GM11168 (cell line): ENCODE measurements at regions not wholly inside any gene's neighbourhood (a gene's known extent, or its start where the extent isn't known, plus 50 kb on each side); places are given as distances from the start of the nearest gene placed in this dataset.
"Not testable (repeated sequence)": the region's sequence is repeated elsewhere in the genome, so short reads cannot be mapped to it uniquely, and the experiment has no call there.

ENCODE experiments used
- in situ Hi-C: fragments of 300-500 bp; cut with MboI; formaldehyde crosslinking; loops from one replicate; pipeline ENCODE4 v1.12.0; 2022; ENCODE audit warnings: low sequenced_read_pairs; ENCODE audit not compliant: unreplicated experiment

DNA sequence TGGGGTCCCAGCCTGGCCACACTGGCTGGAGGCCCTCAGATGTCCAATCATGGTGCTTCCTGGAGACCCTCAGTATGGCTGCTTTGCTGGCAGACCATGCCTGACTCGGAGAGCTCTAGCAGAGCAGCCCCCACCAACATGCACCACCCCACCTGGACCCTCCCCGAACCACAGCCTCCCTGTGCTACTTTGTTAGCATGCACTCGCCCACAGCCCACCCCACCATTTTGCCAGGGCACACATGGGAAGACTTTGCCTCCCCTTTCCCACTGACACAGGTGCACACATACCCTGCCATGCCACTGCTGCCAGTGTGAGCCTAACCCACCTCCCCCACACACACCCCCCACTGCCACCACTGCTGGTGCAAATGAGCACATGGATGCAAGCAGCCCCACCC is 497.5 kb upstream of the PBX1 start:
- in situ Hi-C loops, result no loop called here

DNA sequence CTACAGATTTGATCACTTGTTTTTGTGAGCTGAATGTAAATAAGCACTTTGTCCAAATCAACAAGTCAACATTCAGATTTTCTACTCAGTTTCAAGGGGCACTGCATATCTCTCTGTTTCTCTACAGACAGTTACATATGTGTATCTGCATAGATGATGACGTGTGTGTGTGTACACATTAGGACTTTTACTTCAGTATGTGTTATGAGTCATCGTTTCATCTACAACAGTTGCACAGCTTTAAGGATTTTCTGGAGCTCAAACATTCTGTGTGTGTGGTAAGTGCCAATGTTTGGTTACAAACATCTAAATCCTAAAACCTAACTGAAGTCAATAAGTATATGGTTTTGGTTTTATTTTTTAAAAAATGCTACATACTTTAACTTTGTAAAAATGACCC is 494.5 kb upstream of the PBX1 start:
- in situ Hi-C loops, result no loop called here

DNA sequence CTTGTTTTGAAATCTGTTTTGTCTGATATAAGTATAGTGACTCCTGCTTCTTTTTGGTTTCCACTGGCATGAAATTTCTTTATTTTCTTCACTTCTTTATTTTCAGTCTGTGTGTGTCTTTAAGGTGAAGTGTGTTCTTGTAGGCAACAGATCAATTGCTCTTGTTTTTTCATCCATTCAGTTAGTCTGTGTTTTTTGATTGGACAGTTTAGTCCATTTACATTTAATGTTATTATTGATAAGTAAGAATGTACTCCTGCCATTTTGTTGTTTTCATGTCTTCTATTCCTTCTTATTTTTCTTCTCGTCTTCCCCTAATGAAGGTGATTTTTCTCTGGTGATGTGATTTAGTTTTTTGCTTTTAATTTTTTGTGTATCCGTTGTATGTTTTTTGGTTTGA is 487.7 kb upstream of the PBX1 start:
- in situ Hi-C loops, result no loop called here

DNA sequence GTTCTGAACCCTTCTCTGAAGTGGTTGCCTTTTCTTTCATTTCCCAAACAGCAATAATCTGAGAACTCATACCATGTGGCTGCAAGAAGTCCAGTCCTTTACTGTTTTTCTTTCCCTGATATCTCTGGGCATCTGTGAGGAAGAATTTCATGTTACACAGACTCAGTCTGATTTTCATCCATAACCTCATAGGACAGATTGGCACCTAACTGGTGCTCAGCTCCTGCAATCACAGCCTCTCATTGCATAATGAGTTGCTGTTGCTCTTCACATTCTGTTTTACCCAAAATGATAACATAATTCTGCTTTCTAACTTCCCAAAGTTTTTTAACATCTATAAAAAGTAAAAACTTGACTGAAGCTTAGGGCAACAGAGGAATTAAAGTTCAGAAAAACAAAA is 472.2 kb upstream of the PBX1 start:
- in situ Hi-C loops, result no loop called here

GRCh38 chr1:164087906-164088453 is 471.0 kb upstream of the PBX1 start:
- in situ Hi-C loops, result no loop called here

DNA sequence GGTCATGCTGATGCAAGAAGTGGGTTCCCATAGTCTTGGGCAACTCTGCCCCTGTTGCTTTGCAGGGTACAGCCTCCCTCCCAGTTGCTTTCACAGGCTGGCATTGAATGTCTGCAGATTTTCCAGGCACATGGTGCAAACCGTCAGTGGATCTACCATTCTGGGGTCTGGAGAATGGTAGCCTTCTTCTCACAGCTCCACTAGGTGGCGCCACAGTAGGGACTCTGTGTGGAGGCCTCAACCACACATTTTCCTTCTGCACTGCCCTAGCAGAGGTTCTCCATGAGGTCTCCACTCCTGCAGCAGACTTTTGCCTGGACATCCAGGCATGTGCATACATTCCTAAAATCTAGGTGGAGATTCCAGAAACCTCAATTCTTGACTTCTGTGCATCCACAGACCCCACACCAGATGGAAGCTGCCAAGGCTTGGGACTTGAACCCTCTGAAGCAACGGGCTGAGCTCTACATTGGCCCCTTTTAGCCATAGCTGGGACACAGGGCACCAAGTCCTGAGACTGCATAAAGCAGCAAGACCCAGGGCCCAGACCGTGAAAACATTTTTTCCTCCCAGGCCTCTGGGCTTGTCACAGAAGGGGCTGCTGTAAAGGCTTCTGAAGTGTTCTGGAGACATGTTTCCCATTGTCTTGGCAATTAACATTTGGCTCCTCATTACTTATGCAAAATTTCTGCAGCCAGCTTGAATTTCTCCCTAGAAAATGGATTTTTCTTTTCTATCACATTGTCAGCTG is 466.2 kb upstream of the PBX1 start:
- in situ Hi-C loops, result no loop called here

DNA sequence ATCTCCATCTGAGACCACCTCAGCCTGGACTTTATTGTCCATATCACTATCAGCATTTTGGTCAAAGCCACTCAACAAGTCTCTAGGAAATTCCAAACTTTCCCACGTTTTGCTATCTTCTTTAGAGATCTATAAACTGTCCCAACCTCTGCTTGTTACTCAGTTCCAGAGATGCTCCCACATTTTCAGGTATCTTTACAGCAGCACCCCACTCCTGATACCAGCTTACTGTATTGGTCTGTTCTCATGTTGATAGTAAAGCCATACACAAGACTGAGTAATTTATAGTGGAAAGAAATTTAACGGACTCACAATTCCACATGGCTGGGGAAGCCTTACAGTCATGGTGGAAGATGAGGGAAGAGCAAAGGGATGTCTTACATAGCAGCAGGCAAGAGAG is 465.4 kb upstream of the PBX1 start:
- in situ Hi-C loops, result no loop called here

GRCh38 chr1:164101802-164102201 is 457.2 kb upstream of the PBX1 start:
- in situ Hi-C loops, result no loop called here

- in situ Hi-C loops, result no loop called here
Observed at GRCh38 chr1:164131949-164132348, 427.0 kb upstream of the PBX1 start.

- in situ Hi-C loops, result no loop called here
Observed at GRCh38 chr1:164137273-164137925, 421.6 kb upstream of the PBX1 start.

DNA sequence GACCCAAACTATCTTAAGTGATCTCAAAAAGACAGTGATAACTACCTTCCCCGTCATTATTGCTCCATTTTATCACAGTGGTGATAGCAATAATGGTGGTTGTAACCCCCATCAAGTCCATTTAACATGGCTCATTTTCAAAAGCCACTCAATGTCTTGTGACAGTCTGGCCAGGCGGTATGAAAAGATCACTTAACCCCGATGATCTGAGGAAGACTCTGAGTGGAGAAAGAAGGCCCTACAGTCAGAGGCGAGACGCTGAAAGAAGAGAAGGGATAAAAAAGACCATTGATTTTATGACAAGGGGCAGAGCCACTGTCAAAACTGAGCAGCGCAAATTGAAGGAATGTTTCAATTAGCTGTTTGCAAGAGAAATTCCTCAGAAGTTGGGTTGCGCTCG is 417.2 kb upstream of the PBX1 start:
- in situ Hi-C loops, result no loop called here

- in situ Hi-C loops, result no loop called here
Observed at GRCh38 chr1:164154622-164155021, 404.4 kb upstream of the PBX1 start.

- in situ Hi-C loops, result no loop called here
Observed at GRCh38 chr1:164155347-164155746, 403.6 kb upstream of the PBX1 start.

- in situ Hi-C loops, result no loop called here
Observed at GRCh38 chr1:164163289-164163849, 395.6 kb upstream of the PBX1 start.

GRCh38 chr1:164165466-164165865 is 393.5 kb upstream of the PBX1 start:
- in situ Hi-C loops, result no loop called here

DNA sequence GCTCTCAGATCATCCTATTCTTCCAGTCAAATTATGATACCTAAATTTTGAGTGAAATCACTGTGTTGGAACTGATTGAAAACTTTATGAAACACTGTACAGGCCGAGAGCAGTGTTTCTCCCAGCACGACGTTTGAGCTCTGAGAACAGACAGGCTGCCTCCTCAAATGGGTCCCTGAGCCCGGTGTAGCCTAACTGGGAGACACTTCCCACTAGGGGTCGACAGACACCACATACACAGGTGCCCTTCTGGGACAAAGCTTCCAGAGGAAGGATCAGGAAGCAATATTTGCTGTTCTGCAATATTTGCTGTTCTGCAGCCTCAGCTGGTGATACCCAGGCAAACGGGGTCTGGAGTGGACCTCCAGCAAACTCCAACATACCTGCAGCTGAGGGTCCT is 392.5 kb upstream of the PBX1 start:
- in situ Hi-C loops, result not testable (repeated sequence)

GRCh38 chr1:164177118-164177517 is 381.9 kb upstream of the PBX1 start:
- in situ Hi-C loops, result no loop called here

DNA sequence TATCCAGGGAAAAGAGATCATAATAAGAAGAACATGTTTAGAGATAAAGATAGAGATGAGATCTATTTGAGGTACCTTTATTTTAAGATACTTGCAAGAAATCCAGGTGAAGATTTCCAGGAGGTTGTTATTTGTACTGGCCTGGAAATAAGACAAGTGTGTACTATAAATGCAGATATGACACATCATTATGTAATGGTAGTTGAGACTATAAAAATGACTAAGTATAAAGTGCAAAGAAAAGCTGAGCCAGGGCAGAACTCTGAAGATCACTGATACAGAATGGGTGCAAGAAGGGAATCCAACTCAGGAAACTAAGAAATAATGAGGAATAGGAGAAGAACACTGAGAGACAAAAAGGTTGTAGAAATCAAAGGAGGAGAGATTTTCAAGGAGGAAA is 378.2 kb upstream of the PBX1 start:
- in situ Hi-C loops, result no loop called here

GRCh38 chr1:164183854-164184635 is 374.9 kb upstream of the PBX1 start:
- in situ Hi-C loops, result no loop called here

- in situ Hi-C loops, result no loop called here
Observed at GRCh38 chr1:164186881-164187280, 372.1 kb upstream of the PBX1 start.

DNA sequence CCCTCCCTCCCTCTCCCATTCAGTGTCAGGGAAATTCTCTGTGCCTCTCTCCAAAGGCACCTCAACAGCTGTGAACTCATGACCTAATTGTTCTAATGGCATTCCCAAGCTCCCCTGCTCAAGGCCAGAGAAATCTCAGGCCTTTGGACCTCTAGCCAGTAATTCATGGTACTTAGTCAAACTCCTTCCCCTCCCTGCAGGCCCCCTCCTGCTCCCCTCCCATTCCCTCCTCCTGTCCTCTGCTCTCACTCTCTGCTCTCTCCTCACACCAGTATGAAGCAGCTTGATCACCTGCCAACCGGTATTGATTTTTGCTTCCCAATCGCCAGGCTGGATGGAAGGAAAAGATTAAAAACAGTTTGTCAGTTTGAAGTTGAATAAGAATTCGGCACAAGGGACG is 370.5 kb upstream of the PBX1 start:
- in situ Hi-C loops, result no loop called here
